ENCODE measurements at regions not wholly inside any gene's neighbourhood (a gene's known extent, or its start where the extent isn't known, plus 50 kb on each side); places are given as distances from the start of the nearest gene placed in this dataset.

DNA sequence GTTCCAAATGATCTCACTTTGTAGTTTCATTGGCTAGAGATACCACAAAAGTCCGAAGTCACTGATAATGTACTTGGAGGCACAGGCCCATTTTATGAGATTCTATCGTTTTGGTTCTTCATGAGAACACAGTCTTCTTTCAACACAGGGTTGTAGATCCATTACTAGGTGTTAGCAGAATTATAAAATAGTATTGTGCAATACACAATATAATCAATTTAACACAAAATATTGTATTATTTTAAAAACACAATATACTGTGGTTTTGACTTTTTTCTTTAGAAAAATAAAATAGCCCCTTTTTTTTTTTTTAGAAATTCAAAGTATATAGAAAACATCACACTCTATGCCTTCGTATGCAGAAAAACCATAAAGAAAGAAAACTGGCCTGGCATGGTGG, 138.6 kb upstream of the TSC22D2 start:
- no peak for TF ChIP-seq POLR2A (IDR thresholded peaks at IDR 0.05)
- TF ChIP-seq, protein P1, sequence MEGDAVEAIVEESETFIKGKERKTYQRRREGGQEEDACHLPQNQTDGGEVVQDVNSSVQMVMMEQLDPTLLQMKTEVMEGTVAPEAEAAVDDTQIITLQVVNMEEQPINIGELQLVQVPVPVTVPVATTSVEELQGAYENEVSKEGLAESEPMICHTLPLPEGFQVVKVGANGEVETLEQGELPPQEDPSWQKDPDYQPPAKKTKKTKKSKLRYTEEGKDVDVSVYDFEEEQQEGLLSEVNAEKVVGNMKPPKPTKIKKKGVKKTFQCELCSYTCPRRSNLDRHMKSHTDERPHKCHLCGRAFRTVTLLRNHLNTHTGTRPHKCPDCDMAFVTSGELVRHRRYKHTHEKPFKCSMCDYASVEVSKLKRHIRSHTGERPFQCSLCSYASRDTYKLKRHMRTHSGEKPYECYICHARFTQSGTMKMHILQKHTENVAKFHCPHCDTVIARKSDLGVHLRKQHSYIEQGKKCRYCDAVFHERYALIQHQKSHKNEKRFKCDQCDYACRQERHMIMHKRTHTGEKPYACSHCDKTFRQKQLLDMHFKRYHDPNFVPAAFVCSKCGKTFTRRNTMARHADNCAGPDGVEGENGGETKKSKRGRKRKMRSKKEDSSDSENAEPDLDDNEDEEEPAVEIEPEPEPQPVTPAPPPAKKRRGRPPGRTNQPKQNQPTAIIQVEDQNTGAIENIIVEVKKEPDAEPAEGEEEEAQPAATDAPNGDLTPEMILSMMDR (IDR thresholded peaks at IDR 0.05): no peak
